ENCODE measurements at regions not wholly inside any gene's neighbourhood (a gene's known extent, or its start where the extent isn't known, plus 50 kb on each side); places are given as distances from the start of the nearest gene placed in this dataset.

GRCh38 chr9:126261584-126262356 lies 64.9 kb upstream of the MVB12B start:
- H3K27me3 ChIP-seq (ENCODE audit: insufficient read depth, low read length) = no peaks in the 10 kb centered on the region
- H2AFZ ChIP-seq (ENCODE audit: low read depth, low read length, poor library complexity, severe bottlenecking) = no peak overlapping the region
- ChIA-PET POLR2A (no interaction called here), RAD21 (ENCODE audit: low non-redundant PET in 1 of 2, low total read pairs in 2 of 2, uncharacterized antibody in 2 of 2, unreplicated experiment in 2 of 2) (no interaction called here), CTCF (no interaction called here)
- H3K9me2 ChIP-seq (ENCODE audit: insufficient read depth) = no peaks in the 10 kb centered on the region
- intact Hi-C loops (cut with micrococcal nuclease) = loop anchor here (5.0 kb wide), 1 partner anchor 96 kb away; no protein-coding TSS in a partner anchor
- H3K79me2 ChIP-seq (ENCODE audit: insufficient read depth, low read length) = no peaks in the 10 kb centered on the region
- no peaks in the 10 kb centered on the region for H3K4me1 ChIP-seq (ENCODE audit: control insufficient read depth in 1 of 2, insufficient read depth in 2 of 2, low read length in 2 of 2)
- DNase-seq (ENCODE audit: low read depth, low spot score) = no peak
- H3K36me3 ChIP-seq (ENCODE audit: control insufficient read depth in 1 of 2, insufficient read depth in 2 of 2, low read length in 2 of 2) = no peaks in the 10 kb centered on the region
- H3K4me2 ChIP-seq (ENCODE audit: low read length) = no peak overlapping the region
- no peaks in the 10 kb centered on the region for H4K20me1 ChIP-seq (ENCODE audit: insufficient read depth)
- H3K27ac ChIP-seq (ENCODE audit: low read depth, low read length) = no peak overlapping the region
- ATAC-seq = no peak
- TF ChIP-seq POLR2A (IDR thresholded peaks at IDR 0.05; ENCODE audit: borderline replicate concordance, extremely low read depth, insufficient read depth, insufficient read length) (no peak), SRF (IDR thresholded peaks at IDR 0.05; ENCODE audit: low read depth) (no peak), MAX (IDR thresholded peaks at IDR 0.05) (no peak), SP1 (IDR thresholded peaks at IDR 0.05; ENCODE audit: low read depth) (no peak), ZNF274 (IDR thresholded peaks at IDR 0.05; ENCODE audit: low read depth, low read length) (no peak), CTCF (IDR thresholded peaks at IDR 0.05 in 2 of 3, conservative IDR thresholded peaks at IDR 0.05 in 1 of 3; ENCODE audit: borderline replicate concordance in 1 of 3, insufficient read depth in 1 of 3, low read depth in 2 of 3, low read length in 2 of 3) (no peak), POLR2AphosphoS5 (IDR thresholded peaks at IDR 0.05; ENCODE audit: low read depth, low read length) (no peak), YY1 (IDR thresholded peaks at IDR 0.05; ENCODE audit: extremely low read depth, insufficient replicate concordance, low read depth, low read length) (no peak), ATF3 (IDR thresholded peaks at IDR 0.05) (no peak), ZBTB33 (IDR thresholded peaks at IDR 0.05; ENCODE audit: extremely low read depth, insufficient replicate concordance, low read length) (no peak), EZH2 (IDR thresholded peaks at IDR 0.05) (no peak)
- H3K4me3 ChIP-seq (replicated peaks in 1 of 2; ENCODE audit: low read depth in 1 of 2, low read length in 2 of 2) = no peak overlapping the region
- H3K9me3 ChIP-seq (ENCODE audit: control insufficient read depth in 1 of 2, insufficient read depth in 1 of 2, low read depth in 1 of 2, low read length in 2 of 2) = no peaks in the 10 kb centered on the region
- BruUV-seq (replicated peaks) = no TSS peak
- H3K9ac ChIP-seq (ENCODE audit: low read length) = no peak overlapping the region

All from HCT116 (cell line).